Epithelial cell of proximal tubule (primary cell): ENCODE measurements at regions not wholly inside any gene's neighbourhood (a gene's known extent, or its start where the extent isn't known, plus 50 kb on each side); places are given as distances from the start of the nearest gene placed in this dataset.

ENCODE experiments used
- DNase-seq: peaks from one replicate; pipeline ENCODE4 v3.0.0-alpha.2; 2011; ENCODE audit warnings: low read depth
- H3K4me3 ChIP-seq: 2 replicates; pipeline ENCODE4 v1.5.1; 2011; ENCODE audit warnings: low read depth, mild to moderate bottlenecking, low read length
- CTCF ChIP-seq: conservative IDR thresholded peaks from 2 replicates; pipeline ENCODE4 v1.5.1; 2012; ENCODE audit warnings: low read depth, mild to moderate bottlenecking, low read length

- H3K4me3 ChIP-seq: no peak overlapping the region
- no peak for DNase-seq
- no peak for TF ChIP-seq CTCF
These were observed 95.6 kb upstream of the MYO16 start for GRCh38 chr13:108533842-108534241.

- no peak overlapping the region for H3K4me3 ChIP-seq
- no peak for DNase-seq
- TF ChIP-seq CTCF: no peak
These were observed 94.7 kb upstream of the MYO16 start for GRCh38 chr13:108534728-108535127.

- TF ChIP-seq CTCF: no peak
- H3K4me3 ChIP-seq: no peak overlapping the region
- no peak for DNase-seq
These were observed 79.5 kb upstream of the MYO16 start for GRCh38 chr13:108549934-108550333.

GRCh38 chr13:108551674-108552073, 77.7 kb upstream of the MYO16 start:
- DNase-seq: no peak
- TF ChIP-seq CTCF: no peak
- no peak overlapping the region for H3K4me3 ChIP-seq

GRCh38 chr13:108558489-108558888, 70.9 kb upstream of the MYO16 start:
- DNase-seq: no peak
- TF ChIP-seq CTCF: no peak
- no peak overlapping the region for H3K4me3 ChIP-seq

GRCh38 chr13:108560093-108560492, 69.3 kb upstream of the MYO16 start:
- no peak for TF ChIP-seq CTCF
- no peak for DNase-seq
- H3K4me3 ChIP-seq: no peak overlapping the region

GRCh38 chr13:108561149-108561548, 68.3 kb upstream of the MYO16 start:
- H3K4me3 ChIP-seq: no peak overlapping the region
- no peak for TF ChIP-seq CTCF
- DNase-seq: no peak
